ENCODE measurements at regions not wholly inside any gene's neighbourhood (a gene's known extent, or its start where the extent isn't known, plus 50 kb on each side); places are given as distances from the start of the nearest gene placed in this dataset.

- no peak overlapping the region for H3K27ac ChIP-seq
Measured at GRCh38 chr4:75158451-75158850, 225.5 kb downstream of the PARM1 start.

DNA sequence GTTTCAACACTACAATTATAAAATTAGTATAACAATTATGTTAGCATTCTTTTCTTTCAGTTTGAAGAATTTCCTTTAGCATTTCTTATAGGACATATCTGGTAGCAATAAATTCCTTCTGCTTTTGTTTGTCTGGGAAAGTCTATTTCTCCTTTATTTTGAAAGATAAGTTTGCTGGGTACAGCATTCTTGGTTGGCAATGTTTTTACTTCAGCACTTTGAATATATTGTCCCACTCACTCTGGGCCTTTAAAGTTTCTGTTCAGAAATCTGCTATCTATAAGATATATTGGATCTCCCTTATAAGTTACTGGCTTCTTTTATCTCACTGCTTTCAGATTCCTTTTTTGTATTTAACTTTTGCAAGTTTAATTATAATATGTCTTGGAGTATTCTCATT is 222.1 kb downstream of the PARM1 start:
- H3K27ac ChIP-seq: no peak overlapping the region
- TF ChIP-seq, protein P1, sequence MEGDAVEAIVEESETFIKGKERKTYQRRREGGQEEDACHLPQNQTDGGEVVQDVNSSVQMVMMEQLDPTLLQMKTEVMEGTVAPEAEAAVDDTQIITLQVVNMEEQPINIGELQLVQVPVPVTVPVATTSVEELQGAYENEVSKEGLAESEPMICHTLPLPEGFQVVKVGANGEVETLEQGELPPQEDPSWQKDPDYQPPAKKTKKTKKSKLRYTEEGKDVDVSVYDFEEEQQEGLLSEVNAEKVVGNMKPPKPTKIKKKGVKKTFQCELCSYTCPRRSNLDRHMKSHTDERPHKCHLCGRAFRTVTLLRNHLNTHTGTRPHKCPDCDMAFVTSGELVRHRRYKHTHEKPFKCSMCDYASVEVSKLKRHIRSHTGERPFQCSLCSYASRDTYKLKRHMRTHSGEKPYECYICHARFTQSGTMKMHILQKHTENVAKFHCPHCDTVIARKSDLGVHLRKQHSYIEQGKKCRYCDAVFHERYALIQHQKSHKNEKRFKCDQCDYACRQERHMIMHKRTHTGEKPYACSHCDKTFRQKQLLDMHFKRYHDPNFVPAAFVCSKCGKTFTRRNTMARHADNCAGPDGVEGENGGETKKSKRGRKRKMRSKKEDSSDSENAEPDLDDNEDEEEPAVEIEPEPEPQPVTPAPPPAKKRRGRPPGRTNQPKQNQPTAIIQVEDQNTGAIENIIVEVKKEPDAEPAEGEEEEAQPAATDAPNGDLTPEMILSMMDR (conservative IDR thresholded peaks at IDR 0.05): no peak

More at GRCh38 chr4:75158451-75158850, 225.5 kb downstream of the PARM1 start:
- TF ChIP-seq, protein P1 (conservative IDR thresholded peaks at IDR 0.05): no peak

DNA sequence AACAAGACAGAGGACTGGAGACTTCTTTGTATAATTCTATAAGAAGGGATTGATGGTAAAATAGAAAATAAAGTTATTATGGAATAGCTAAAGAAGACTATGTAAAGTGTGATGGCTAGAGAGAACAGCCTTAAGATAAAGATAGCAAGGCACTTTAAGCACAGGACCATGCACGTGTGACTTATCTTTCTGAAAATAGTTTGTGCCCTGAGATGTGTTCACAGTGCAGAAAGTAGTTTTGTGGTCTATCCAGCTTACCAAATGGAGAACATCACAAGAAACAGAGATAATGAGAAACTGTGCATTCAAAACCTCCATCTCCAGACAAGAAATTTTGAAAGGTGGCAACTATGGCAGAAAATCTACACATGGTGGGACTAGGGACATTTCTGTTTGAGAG is 213.3 kb downstream of the PARM1 start:
- no peak overlapping the region for H3K27ac ChIP-seq
- TF ChIP-seq, protein P1 (conservative IDR thresholded peaks at IDR 0.05): no peak

GRCh38 chr4:75144475-75144874 is 211.6 kb downstream of the PARM1 start:
- TF ChIP-seq, protein P1 (conservative IDR thresholded peaks at IDR 0.05): no peak
- H3K27ac ChIP-seq: no peak overlapping the region

DNA sequence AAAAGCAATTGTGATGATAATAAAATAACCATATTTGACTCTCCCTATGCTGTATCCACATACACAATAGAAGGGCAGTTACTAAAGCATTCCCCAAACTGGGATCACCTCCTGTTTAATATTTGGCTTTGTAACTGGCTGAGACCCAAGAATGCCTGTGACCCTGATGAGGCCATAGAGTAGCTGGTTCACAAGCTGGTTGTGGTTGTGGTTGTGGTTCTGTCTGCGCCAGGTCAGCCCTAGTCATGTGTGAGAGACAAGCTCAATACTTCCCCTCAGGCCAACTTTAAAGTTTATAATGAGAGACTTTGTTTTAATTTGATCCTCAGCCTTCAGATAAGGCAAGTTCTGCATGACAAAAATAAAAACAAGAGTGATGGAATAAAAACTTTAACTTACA is 209.9 kb downstream of the PARM1 start:
- H3K27ac ChIP-seq: no peak overlapping the region
- TF ChIP-seq, protein P1 (conservative IDR thresholded peaks at IDR 0.05): no peak

- TF ChIP-seq, protein P1 (conservative IDR thresholded peaks at IDR 0.05): no peak
- no peak overlapping the region for H3K27ac ChIP-seq
Measured at GRCh38 chr4:75142382-75142781, 209.5 kb downstream of the PARM1 start.

DNA sequence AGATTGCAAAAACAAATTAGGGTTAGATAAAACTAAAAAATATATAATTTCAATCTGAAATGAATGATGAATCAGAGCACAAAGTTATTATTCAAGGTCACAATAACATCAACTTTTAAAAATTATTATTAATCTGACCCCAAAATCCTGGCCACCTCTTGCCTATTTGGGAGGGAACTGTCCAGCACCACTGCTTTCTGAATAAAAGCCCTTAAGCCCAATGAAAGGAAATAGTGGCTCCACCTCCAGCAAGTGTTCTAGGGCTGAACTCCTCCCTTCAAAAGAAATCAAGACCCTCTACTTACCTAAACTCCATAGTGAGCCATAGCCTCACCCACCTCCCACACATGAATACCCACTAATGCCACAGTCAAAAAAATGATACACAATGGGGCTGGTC is 208.2 kb downstream of the PARM1 start:
- H3K27ac ChIP-seq: no peak overlapping the region
- TF ChIP-seq, protein P1 (conservative IDR thresholded peaks at IDR 0.05): no peak

DNA sequence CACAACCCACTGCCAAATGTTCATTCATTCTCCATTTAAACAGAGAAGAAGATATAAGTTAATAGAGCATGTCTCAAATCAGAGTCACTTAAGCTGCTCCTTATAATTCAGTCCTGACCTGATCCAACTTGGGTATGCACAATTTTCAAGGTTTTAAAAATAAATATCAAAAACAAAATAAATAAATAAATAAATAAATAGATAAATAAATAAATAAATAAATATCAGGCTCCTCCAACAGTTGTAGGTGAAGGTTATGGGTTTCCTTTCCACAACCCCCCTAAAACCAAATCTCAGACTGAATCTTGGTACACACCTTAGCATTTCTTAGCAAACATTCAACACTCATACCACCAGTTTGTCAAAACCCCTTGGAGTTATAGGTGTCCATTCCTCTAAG is 204.4 kb downstream of the PARM1 start:
- no peak overlapping the region for H3K27ac ChIP-seq
- TF ChIP-seq, protein P1 (conservative IDR thresholded peaks at IDR 0.05): no peak

Data from VCaP (cell line).